Middle frontal gyrus (tissue), 1 donor: ENCODE measurements at regions not wholly inside any gene's neighbourhood (a gene's known extent, or its start where the extent isn't known, plus 50 kb on each side); places are given as distances from the start of the nearest gene placed in this dataset.

Experiments
- DNase-seq: peaks from one replicate; pipeline ENCODE4 v3.0.0-alpha.2; 2015; ENCODE audit warnings: low spot score; ENCODE audit errors: extremely low spot score

DNA sequence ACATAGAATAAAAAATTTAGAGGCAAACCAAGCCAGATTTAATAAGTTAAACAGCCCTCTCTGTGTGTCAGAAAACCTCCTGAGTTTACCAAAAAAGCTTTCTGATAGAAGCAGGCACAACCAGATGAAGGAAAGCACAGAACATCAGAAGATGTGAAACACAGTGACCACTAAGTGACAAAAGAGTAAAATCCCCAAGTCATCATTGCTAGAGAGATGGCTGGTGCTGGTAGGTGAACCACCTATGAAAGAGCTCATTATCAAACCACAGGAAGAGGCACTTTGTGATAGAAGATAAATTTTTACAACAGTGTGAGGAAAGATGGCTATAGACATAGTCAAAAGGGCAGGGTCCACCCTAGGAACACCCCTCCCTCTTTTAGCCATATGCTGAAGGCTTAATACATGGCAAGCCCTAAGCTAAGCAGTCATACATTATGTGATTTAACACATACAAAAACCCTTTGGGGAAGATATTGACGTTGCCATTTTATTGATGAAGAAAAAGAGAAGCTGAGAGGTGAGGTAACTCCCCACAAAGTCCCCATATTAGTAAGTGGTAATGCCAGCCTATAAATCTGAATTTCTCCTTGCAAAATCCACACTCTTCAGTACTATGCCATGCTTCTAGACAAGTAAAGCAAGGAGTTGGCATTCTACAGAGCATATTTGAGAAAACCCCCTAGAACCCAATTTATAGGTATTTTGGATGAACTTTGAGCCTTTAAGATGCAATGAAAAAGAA lies 449.9 kb downstream of the LRIG3 start:
- no peak for DNase-seq

DNA sequence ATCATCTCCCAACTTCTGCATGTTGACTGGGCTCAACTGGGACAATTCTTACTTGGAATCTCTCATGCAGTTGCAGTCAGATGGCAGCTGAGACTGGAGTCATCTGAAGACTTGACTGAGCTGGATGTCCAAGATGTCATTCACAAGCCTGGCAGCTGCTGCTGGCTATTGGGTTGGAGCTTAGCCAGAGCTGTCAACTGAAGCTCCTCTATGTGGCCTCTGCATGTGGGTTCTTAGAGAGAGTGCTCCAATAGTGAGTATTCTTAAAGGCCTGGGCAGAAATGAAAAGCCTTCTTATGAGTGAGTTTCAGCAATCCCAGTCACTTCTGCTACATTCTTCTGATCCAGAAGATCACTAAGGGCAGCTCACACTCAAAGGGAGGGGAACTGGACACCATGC lies 440.9 kb downstream of the LRIG3 start:
- no peak for DNase-seq

GRCh38 chr12:58481811-58482210 lies 438.5 kb downstream of the LRIG3 start:
- DNase-seq, result no peak

DNA sequence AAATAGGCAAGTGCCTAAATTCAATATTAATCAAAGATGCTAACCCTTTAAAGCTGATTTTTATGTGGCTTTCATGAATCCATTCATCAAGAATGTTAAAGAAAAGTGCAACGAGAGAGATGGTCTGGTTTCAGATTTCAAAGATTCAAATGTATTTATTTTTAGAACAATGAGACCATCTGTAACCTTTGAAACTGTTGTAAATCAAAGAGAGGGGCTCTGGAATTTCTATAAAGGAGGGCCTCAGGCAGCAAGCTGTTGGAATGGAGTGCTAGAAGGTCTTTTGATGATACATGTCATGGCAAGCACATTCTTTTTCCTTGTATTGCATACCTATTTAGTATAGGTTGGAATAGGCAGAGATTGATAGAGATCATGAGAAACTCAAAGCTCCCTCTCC lies 433.0 kb downstream of the LRIG3 start:
- DNase-seq, result no peak

DNA sequence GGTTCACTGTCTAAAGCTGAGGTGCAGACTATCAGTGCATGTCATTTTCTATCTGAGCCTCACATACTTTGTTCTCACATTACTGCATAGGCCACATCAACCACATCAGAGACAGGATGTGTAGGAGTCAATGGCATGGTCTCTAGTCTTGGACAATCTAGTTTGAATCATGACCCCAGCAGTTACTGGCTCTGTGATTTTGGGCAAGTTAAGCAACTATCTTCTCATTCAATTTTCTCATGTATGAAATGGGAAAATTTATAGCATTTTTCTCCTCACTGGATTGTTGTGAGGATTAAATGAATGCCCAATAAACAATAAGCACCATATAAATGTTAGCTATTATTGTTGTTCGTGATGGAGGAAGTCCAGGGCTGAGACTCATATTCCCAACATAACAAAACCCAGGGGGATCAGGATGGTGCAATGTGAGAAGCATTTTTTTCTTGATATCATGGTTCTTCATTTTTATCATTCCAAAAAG lies 432.6 kb downstream of the LRIG3 start:
- no peak for DNase-seq

- DNase-seq, result no peak
Observed at GRCh38 chr12:58489394-58489793, 430.9 kb downstream of the LRIG3 start.

- DNase-seq, result no peak
Observed at GRCh38 chr12:58491306-58491705, 429.0 kb downstream of the LRIG3 start.

DNA sequence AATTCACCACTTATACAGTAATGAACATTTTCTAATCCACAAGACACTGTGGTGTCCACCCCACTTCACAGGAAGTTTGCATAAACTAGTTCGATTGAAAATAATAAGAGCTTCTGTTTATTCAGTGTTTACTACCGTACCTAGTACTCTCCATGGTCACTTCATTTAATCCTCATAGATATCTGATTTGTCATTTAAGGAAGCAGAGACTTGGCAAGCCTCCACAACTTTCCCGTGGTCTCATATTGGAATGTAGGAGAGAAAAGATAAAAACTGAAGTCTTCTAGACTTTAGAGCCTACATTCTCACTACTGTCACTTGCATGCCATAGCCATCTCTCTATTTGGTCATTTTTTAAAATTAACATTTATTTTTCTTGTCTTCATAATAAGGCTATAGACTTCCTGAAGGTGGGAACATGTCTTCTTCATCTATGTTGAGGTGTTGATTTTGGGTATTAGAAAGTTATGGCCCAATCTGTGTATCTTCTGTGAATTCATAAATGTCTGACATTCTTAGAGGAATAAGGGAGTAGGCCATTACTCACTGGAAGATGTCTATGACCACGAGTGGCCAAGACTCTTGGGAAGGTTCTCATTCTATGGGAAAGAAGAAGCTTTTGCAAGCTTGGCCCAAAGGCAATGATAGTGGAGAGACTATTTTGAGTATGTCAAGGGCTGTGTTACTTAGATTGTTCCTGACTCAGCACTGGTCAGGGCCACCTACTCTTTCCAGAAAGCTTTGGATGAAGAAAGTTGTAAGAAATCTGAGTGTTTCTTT lies 423.7 kb downstream of the LRIG3 start:
- DNase-seq, result no peak

DNA sequence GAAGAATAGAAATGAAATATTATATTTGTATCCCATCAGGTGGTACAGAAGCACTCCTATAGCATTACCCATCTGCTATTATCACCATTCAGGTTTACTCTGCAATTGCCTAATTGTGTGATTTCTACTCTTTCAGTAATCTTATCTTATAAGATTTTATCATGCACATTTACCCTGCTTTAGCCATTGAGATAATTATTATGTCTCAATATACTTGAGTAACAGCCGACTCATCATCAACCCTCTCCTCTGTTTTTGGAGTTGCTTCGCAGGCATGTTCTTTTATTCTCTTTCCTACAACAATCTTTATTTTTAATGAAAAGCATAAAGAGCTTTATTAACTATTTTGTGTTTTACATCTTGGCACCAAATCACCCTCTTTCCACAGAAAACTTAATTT lies 419.9 kb downstream of the LRIG3 start:
- DNase-seq, result no peak

- no peak for DNase-seq
Observed at GRCh38 chr12:58502226-58502625, 418.1 kb downstream of the LRIG3 start.

- DNase-seq, result no peak
Observed at GRCh38 chr12:58502841-58503240, 417.5 kb downstream of the LRIG3 start.

GRCh38 chr12:58503731-58504130 lies 416.6 kb downstream of the LRIG3 start:
- DNase-seq, result no peak

GRCh38 chr12:58504143-58504938 lies 416.0 kb downstream of the LRIG3 start:
- no peak for DNase-seq

- DNase-seq, result no peak
Observed at GRCh38 chr12:58509116-58509885, 411.0 kb downstream of the LRIG3 start.

DNA sequence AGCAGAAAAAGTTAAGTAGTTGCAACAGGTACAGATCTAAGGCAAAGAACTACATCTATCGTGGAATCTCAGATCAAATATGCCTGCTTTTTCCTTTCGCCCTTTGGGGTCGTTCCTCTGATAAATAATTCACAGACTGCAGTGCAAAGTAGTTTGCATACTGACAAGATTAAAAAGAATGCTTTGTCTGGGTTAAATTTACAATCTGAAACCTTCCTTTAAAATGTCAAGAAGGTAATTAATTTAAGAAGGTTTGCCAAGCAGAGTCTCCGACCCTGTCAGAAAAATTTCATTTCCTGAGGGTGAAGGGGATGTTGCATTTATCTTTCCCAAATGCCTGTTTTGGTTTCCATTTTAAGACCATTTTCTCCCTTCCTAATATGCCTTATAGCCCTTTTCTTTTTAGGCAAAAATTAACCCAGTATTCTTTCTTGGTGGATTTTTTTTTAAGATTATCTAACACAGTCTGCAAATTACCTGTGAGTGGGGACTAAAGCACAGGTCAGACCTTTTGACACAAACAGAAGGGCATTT lies 406.9 kb downstream of the LRIG3 start:
- DNase-seq, result no peak

GRCh38 chr12:58513852-58514251 lies 406.5 kb downstream of the LRIG3 start:
- no peak for DNase-seq

DNA sequence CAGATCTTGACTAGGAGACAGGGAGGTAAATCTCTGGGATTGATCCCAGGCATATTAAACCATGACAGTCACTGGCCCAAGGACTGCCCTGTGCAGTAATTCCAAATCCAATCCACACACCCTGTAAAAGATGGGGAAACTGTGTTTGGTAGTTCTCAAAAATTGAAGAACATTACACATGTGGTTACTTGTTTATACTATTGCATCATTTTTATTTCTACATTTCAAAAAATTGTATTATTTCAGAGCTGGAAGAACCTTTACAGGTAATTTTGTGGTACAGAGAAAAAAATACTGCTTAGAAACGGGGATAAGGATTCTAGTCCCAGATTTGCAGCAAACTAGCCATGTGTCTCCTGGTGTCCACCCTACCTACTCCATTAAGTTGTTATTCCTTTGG lies 400.5 kb downstream of the LRIG3 start:
- no peak for DNase-seq

DNA sequence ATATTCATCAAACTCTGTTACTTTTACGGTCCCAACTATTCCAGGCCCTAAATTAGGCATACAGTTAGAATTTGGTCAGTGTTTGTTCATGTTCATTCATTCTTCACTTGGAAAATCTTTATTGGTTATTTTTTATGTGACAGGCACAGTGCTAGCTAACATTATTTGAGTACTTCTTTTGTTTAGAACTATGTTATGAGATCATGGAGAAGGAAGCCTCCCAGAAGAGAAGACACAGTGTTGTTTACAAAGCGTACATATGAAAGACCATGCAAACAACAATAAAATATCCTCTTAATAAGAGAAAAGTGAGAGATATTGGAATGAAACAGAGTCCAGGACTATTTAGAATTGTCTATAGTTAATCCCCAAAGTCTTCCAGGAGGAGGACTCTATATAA lies 399.2 kb downstream of the LRIG3 start:
- DNase-seq, result no peak

- no peak for DNase-seq
Observed at GRCh38 chr12:58521796-58522195, 398.5 kb downstream of the LRIG3 start.

- no peak for DNase-seq
Observed at GRCh38 chr12:58523360-58523759, 396.9 kb downstream of the LRIG3 start.

DNA sequence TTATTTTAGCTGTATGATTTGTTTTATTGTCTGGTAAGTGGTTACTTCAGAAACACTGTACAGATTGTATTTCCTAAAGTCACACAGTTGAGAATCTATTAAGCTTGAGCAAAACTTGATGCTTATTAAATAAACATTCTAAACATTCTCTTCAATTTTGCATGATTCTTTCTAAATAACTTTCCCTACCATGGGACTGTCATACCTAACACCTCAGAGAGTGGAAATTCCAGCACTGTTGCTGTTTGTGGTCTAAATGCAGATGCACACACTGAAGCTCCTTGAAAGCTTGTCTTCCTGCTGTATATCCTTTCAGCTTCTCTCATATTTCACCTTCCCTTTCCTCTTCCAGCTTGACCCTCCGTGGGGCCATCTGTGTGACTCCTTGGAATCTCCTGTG lies 392.0 kb downstream of the LRIG3 start:
- DNase-seq, result no peak
